CD4-positive, alpha-beta memory T cell (primary cell): ENCODE measurements at regions not wholly inside any gene's neighbourhood (a gene's known extent, or its start where the extent isn't known, plus 50 kb on each side); places are given as distances from the start of the nearest gene placed in this dataset.

Experiments
- CTCF ChIA-PET: fragments of 350-600 bp; sonication (Branson Sonifier 250); formaldehyde crosslinking; loops from one replicate; lab custom pipeline; 2021; ENCODE audit warnings: inconsistent platforms; ENCODE audit not compliant: partially characterized antibody; lab: Charles Lee
- POLR2A ChIA-PET: fragments of 350-600 bp; sonication (Branson Sonifier 250); formaldehyde crosslinking; loops from one replicate; lab custom pipeline; 2021; ENCODE audit not compliant: partially characterized antibody; lab: Charles Lee
- DNase-seq, 5 donors: peaks; one replicate each; pipeline versions ENCODE4 v3.0.0 to v3.0.0-alpha.2; 2020 to 2022; ENCODE audit warnings: mixed read lengths in 1 of 5
- H3K27ac ChIP-seq: one replicate; pipeline ENCODE4 v1.7.0; 2013; ENCODE audit warnings: low read depth, low read length
- H3K27me3 ChIP-seq: 2 replicates; pipeline ENCODE4 v1.7.0; 2013; ENCODE audit warnings: mild to moderate bottlenecking, low read length, moderate library complexity; ENCODE audit not compliant: insufficient read depth
- H3K36me3 ChIP-seq: 2 replicates; pipeline ENCODE4 v1.7.0; 2013; ENCODE audit warnings: mild to moderate bottlenecking, low read length, moderate library complexity; ENCODE audit not compliant: insufficient read depth
- H3K4me1 ChIP-seq: 2 replicates; pipeline ENCODE4 v1.7.0; 2013; ENCODE audit warnings: mild to moderate bottlenecking, low read length, moderate library complexity; ENCODE audit not compliant: insufficient read depth
- H3K4me3 ChIP-seq, 2 donors: one replicate each; pipeline ENCODE4 v1.7.0; 2013; ENCODE audit warnings: low read length in 2 of 2, mild to moderate bottlenecking in 1 of 2
- H3K9me3 ChIP-seq, 2 donors: one replicate each; pipeline ENCODE4 v1.7.0; 2013; ENCODE audit warnings: low read length in 2 of 2, control low read depth in 1 of 2; ENCODE audit not compliant: control insufficient read depth in 1 of 2
- H3K27ac Mint-ChIP-seq, 7 donors: one replicate each; pipeline ENCODE4 v1.8.0; 2020 to 2021; ENCODE audit warnings: mixed read lengths in 7 of 7, mild to moderate bottlenecking in 6 of 7, inconsistent platforms in 3 of 7, moderate library complexity in 3 of 7
- H3K27me3 Mint-ChIP-seq, 2 donors: one replicate each; pipeline ENCODE4 v1.8.0; 2020 to 2021; ENCODE audit warnings: mixed read lengths in 2 of 2
- H3K36me3 Mint-ChIP-seq, 2 donors: one replicate each; pipeline ENCODE4 v1.8.0; 2020 to 2021; ENCODE audit warnings: mixed read lengths in 2 of 2, inconsistent platforms in 1 of 2, mild to moderate bottlenecking in 1 of 2
- H3K4me1 Mint-ChIP-seq, 4 donors: one replicate each; pipeline ENCODE4 v1.8.0; 2020 to 2021; ENCODE audit warnings: mixed read lengths in 4 of 4, mild to moderate bottlenecking in 1 of 4
- H3K4me3 Mint-ChIP-seq, 8 donors: one replicate each; pipeline ENCODE4 v1.8.0; 2020 to 2021; ENCODE audit warnings: mixed read lengths in 8 of 8, mild to moderate bottlenecking in 7 of 8, moderate library complexity in 6 of 8, inconsistent platforms in 3 of 8
- H3K9me3 Mint-ChIP-seq, 8 donors: one replicate each; pipeline ENCODE4 v1.8.0; 2020 to 2021; ENCODE audit warnings: mixed read lengths in 8 of 8, mild to moderate bottlenecking in 5 of 8, inconsistent platforms in 3 of 8, moderate library complexity in 1 of 8
- intact Hi-C: fragments of 100-400 bp; cut with micrococcal nuclease; formaldehyde crosslinking; loops from one replicate; pipeline ENCODE4 v1.15.1; 2023

DNA sequence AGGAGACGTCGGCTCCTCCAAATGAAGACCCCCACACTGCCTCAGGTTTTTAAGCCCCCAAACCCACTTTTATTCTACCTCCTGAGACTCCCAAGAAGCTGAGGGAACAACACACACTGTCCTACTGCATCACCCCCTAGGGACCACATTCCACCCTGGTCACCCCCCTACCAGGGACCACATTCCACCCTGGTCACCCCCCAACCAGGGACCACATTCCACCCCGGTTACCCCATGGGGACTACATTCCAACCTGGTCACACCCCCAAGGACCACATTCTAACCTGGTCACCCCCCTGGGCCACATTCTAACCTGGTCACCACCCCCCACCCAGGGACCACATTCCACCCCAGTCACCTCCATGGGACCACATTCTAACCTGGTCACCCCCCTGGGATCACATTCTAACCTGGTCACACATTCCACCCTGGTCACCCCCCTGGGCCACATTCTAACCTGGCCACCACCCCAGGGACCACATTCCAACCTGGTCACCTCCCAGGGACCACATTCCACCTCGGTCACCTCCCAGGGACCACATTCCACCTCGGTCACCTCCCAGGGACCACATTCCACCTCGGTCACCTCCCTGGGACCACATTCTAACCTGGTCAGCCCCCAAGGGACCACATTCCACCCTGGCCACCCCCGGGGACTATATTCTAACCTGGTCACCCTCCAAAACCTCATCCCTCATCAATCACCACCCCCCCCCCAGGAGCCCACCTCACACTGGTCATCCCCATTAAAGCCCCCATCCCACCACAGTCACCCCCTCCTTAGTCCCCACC lies 587.6 kb downstream of the NPHP4 start:
- Mint-ChIP-seq H3K27ac (no peak overlapping the region), H3K9me3 (peaks cover 0 to 9% (median 5%) of the 10 kb centered on the region in 8 donors), H3K27me3 (no peaks in the 10 kb centered on the region), H3K4me3 (no peak overlapping the region), H3K4me1 (peaks cover 6 to 12% (median 8%) of the 10 kb centered on the region in 4 donors), H3K36me3 (no peaks in the 10 kb centered on the region)
- POLR2A ChIA-PET = no interaction called here
- intact Hi-C loops = no loop called here
- no peak for DNase-seq
- Histone ChIP-seq H3K4me3 (no peak overlapping the region), H3K4me1 (peaks cover 6% of the 10 kb centered on the region), H3K27me3 (no peaks in the 10 kb centered on the region), H3K36me3 (no peaks in the 10 kb centered on the region), H3K27ac (no peak overlapping the region), H3K9me3 (no peaks in the 10 kb centered on the region)
- CTCF ChIA-PET = no interaction called here

- H3K4me3 ChIP-seq = no peak overlapping the region
- H3K4me3 Mint-ChIP-seq = no peak overlapping the region
- no peak overlapping the region for H3K27ac ChIP-seq
- CTCF ChIA-PET = no interaction called here
- no peak for DNase-seq
- H3K36me3 Mint-ChIP-seq = no peaks in the 10 kb centered on the region
- intact Hi-C loops = no loop called here
- H3K27me3 Mint-ChIP-seq = peaks cover 0 to 3% of the 10 kb centered on the region in 2 donors
- no peaks in the 10 kb centered on the region for H3K36me3 ChIP-seq
- peaks cover 11 to 17% (median 12%) of the 10 kb centered on the region in 4 donors for H3K4me1 Mint-ChIP-seq
- peaks cover 0 to 7% (median 4%) of the 10 kb centered on the region in 8 donors for H3K9me3 Mint-ChIP-seq
- no peaks in the 10 kb centered on the region for H3K27me3 ChIP-seq
- POLR2A ChIA-PET = no interaction called here
- peaks cover 9% of the 10 kb centered on the region for H3K4me1 ChIP-seq
- no peak overlapping the region for H3K27ac Mint-ChIP-seq
- no peaks in the 10 kb centered on the region for H3K9me3 ChIP-seq
Measured at GRCh38 chr1:5403935-5404334, 588.3 kb downstream of the NPHP4 start.

- POLR2A ChIA-PET = interaction anchor here (0.9 kb wide), 1 partner anchor 14 kb away, joined by 5 read pairs; no protein-coding TSS in a partner anchor
- Histone ChIP-seq H3K27ac (no peak overlapping the region), H3K27me3 (no peaks in the 10 kb centered on the region), H3K4me3 (no peak overlapping the region), H3K9me3 (no peaks in the 10 kb centered on the region), H3K4me1 (peaks cover 9% of the 10 kb centered on the region), H3K36me3 (no peaks in the 10 kb centered on the region)
- intact Hi-C loops = no loop called here
- H3K9me3 Mint-ChIP-seq = peaks cover 0 to 5% (median 0%) of the 10 kb centered on the region in 8 donors
- H3K4me1 Mint-ChIP-seq = peaks cover 13 to 17% (median 13%) of the 10 kb centered on the region in 4 donors
- no peak for DNase-seq
- H3K27me3 Mint-ChIP-seq = peaks cover 0 to 4% of the 10 kb centered on the region in 2 donors
- no peaks in the 10 kb centered on the region for H3K36me3 Mint-ChIP-seq
- CTCF ChIA-PET = interaction anchor here (1.1 kb wide), 1 partner anchor 13 kb away, joined by 3 read pairs; no protein-coding TSS in a partner anchor
- H3K27ac Mint-ChIP-seq = no peak overlapping the region
- no peak overlapping the region for H3K4me3 Mint-ChIP-seq
Measured at GRCh38 chr1:5402618-5403017, 589.6 kb downstream of the NPHP4 start.

GRCh38 chr1:5399771-5400170 lies 592.5 kb downstream of the NPHP4 start:
- H3K27me3 ChIP-seq = no peaks in the 10 kb centered on the region
- CTCF ChIA-PET = no interaction called here
- H3K9me3 Mint-ChIP-seq = peaks cover 0 to 5% (median 0%) of the 10 kb centered on the region in 8 donors
- peak overlapping the region in 2 of 7 donors; percentile 14 for H3K27ac Mint-ChIP-seq
- peaks cover 9% of the 10 kb centered on the region for H3K4me1 ChIP-seq
- H3K9me3 ChIP-seq = no peaks in the 10 kb centered on the region
- peaks cover 10 to 17% (median 14%) of the 10 kb centered on the region in 4 donors for H3K4me1 Mint-ChIP-seq
- peak overlapping the region in 1 of 8 donors; percentile 42 for H3K4me3 Mint-ChIP-seq
- POLR2A ChIA-PET = interaction anchor here (1.4 kb wide), 1 partner anchor 11 kb away, joined by 3 read pairs; no protein-coding TSS in a partner anchor
- intact Hi-C loops = no loop called here
- H3K27me3 Mint-ChIP-seq = peaks cover 0 to 4% of the 10 kb centered on the region in 2 donors
- no peak overlapping the region for H3K4me3 ChIP-seq
- no peak overlapping the region for H3K27ac ChIP-seq
- no peaks in the 10 kb centered on the region for H3K36me3 Mint-ChIP-seq
- no peak for DNase-seq
- no peaks in the 10 kb centered on the region for H3K36me3 ChIP-seq

DNA sequence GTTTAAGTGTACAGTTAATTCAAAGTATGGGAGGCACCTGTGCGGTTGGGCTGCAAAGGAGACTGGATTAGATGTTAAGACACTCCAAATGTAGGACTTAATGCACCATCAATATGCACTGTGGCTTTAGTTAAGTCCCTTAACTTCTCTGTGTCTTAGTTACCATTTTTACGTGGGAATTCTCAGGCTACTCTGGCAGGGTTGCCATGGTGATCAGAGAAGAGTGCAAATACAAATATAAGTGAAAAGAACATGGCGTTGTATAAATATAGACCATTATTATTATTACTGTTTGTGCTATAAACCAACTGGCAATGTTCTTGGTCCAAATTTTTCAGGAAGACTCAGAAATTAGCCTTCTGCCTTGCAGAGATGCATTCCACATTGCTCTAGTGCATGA lies 595.6 kb downstream of the NPHP4 start:
- CTCF ChIA-PET = interaction anchor here (1.6 kb wide), 1 partner anchor 8 kb away, joined by 7 read pairs; no protein-coding TSS in a partner anchor

GRCh38 chr1:5394111-5394510 lies 598.1 kb downstream of the NPHP4 start:
- H3K27ac Mint-ChIP-seq = peak overlapping the region in 2 of 7 donors; percentile 61 to 63
- POLR2A ChIA-PET = no interaction called here
- Histone ChIP-seq H3K9me3 (no peaks in the 10 kb centered on the region), H3K36me3 (no peaks in the 10 kb centered on the region), H3K4me3 (no peak overlapping the region), H3K27me3 (no peaks in the 10 kb centered on the region), H3K4me1 (peaks cover 28% of the 10 kb centered on the region), H3K27ac (no peak overlapping the region)
- intact Hi-C loops = no loop called here
- CTCF ChIA-PET = interaction anchor here (1.5 kb wide), 1 partner anchor 17 kb away, joined by 4 read pairs; no protein-coding TSS in a partner anchor
- DNase-seq = no peak
- H3K4me3 Mint-ChIP-seq = no peak overlapping the region
- peaks cover 16 to 29% (median 21%) of the 10 kb centered on the region in 4 donors for H3K4me1 Mint-ChIP-seq
- H3K36me3 Mint-ChIP-seq = no peaks in the 10 kb centered on the region
- peaks cover 0 to 4% (median 0%) of the 10 kb centered on the region in 8 donors for H3K9me3 Mint-ChIP-seq
- peaks cover 0 to 3% of the 10 kb centered on the region in 2 donors for H3K27me3 Mint-ChIP-seq

More for the DNA sequence above, 595.6 kb downstream of the NPHP4 start:
- Mint-ChIP-seq H3K27me3 (peaks cover 0 to 4% of the 10 kb centered on the region in 2 donors), H3K4me3 (no peak overlapping the region), H3K9me3 (peaks cover 0 to 5% (median 0%) of the 10 kb centered on the region in 8 donors), H3K4me1 (peaks cover 16 to 40% (median 28%) of the 10 kb centered on the region in 4 donors), H3K27ac (no peak overlapping the region), H3K36me3 (no peaks in the 10 kb centered on the region)
- intact Hi-C loops = no loop called here
- POLR2A ChIA-PET = no interaction called here
- H3K9me3 ChIP-seq = no peaks in the 10 kb centered on the region
- no peaks in the 10 kb centered on the region for H3K36me3 ChIP-seq
- H3K4me1 ChIP-seq = peaks cover 16% of the 10 kb centered on the region
- DNase-seq = no peak
- H3K27ac ChIP-seq = no peak overlapping the region
- no peaks in the 10 kb centered on the region for H3K27me3 ChIP-seq
- no peak overlapping the region for H3K4me3 ChIP-seq

- H3K27me3 ChIP-seq = no peaks in the 10 kb centered on the region
- no peak overlapping the region for H3K27ac ChIP-seq
- Mint-ChIP-seq H3K4me3 (no peak overlapping the region), H3K9me3 (peaks cover 0 to 4% (median 0%) of the 10 kb centered on the region in 8 donors), H3K36me3 (no peaks in the 10 kb centered on the region), H3K27me3 (no peaks in the 10 kb centered on the region), H3K27ac (no peak overlapping the region), H3K4me1 (peaks cover 13 to 26% (median 21%) of the 10 kb centered on the region in 4 donors)
- no peak for DNase-seq
- H3K4me1 ChIP-seq = peaks cover 33% of the 10 kb centered on the region
- H3K36me3 ChIP-seq = no peaks in the 10 kb centered on the region
- H3K9me3 ChIP-seq = no peaks in the 10 kb centered on the region
- H3K4me3 ChIP-seq = no peak overlapping the region
- intact Hi-C loops = no loop called here
- ChIA-PET POLR2A (interaction anchor here (0.5 kb wide), 1 partner anchor 709 kb away, joined by 3 read pairs; no protein-coding TSS in a partner anchor), CTCF (interaction anchor here (1.5 kb wide), 1 partner anchor 18 kb away, joined by 4 read pairs; no protein-coding TSS in a partner anchor)
Measured at GRCh38 chr1:5393603-5394002, 598.6 kb downstream of the NPHP4 start.
